ENCODE measurements at regions not wholly inside any gene's neighbourhood (a gene's known extent, or its start where the extent isn't known, plus 50 kb on each side); places are given as distances from the start of the nearest gene placed in this dataset.

DNA sequence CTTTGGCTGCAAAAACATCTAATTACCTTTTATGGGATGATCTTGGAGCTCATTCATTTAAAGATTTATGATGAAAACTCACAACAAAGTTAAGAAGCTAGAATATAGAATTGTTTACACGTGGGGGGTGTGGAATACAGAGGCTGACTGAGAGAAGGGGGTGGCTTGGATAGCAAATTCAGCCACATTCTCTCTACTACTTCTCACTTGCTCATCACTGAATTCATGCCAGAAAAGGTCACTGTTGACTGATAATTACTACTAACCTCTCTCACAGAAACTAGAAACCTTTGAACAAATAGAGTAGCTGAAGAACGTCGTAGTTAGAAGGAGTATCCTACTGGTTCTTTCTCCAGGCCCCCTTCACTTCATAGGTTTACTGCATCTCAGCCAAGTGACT, 808.2 kb downstream of the BRINP1 start:
- no peak for TF ChIP-seq POLR2A (IDR thresholded peaks at IDR 0.05)
- TF ChIP-seq, protein P1, sequence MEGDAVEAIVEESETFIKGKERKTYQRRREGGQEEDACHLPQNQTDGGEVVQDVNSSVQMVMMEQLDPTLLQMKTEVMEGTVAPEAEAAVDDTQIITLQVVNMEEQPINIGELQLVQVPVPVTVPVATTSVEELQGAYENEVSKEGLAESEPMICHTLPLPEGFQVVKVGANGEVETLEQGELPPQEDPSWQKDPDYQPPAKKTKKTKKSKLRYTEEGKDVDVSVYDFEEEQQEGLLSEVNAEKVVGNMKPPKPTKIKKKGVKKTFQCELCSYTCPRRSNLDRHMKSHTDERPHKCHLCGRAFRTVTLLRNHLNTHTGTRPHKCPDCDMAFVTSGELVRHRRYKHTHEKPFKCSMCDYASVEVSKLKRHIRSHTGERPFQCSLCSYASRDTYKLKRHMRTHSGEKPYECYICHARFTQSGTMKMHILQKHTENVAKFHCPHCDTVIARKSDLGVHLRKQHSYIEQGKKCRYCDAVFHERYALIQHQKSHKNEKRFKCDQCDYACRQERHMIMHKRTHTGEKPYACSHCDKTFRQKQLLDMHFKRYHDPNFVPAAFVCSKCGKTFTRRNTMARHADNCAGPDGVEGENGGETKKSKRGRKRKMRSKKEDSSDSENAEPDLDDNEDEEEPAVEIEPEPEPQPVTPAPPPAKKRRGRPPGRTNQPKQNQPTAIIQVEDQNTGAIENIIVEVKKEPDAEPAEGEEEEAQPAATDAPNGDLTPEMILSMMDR (IDR thresholded peaks at IDR 0.05) = no peak
- intact Hi-C loops (cut with DNase I) = no loop called here
- Histone ChIP-seq H3K27me3 (no peaks in the 10 kb centered on the region), H3K9me3 (no peaks in the 10 kb centered on the region), H3K36me3 (no peaks in the 10 kb centered on the region), H3K4me1 (no peaks in the 10 kb centered on the region), H3K27ac (no peak overlapping the region), H3K4me3 (no peak overlapping the region)
- 49 to 51% methylated on average over 3 of the region's 3 CpGs for WGBS, 2 donors
- no peak for DNase-seq

DNA sequence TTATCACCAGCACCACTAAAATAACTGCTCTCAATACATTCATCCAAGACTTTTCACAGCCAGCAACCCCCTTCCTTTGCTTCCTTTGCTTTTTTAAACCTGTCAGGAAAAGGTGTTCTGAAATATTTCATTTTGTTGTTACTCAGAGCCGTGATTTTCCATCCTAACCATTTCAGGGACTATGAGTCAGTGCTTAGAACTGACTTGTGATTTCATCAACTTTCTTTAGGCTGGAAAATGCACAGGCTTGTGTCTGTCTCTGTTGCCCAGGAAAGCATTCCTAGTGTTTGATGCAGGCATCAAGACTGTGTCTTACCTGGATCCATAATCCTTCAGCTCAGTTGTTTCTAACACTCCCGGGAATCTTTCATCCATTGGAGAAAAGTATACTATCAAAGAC, 805.6 kb downstream of the BRINP1 start:
- DNase-seq = no peak
- WGBS, 2 donors = 46 to 52% methylated on average over 2 of the region's 2 CpGs
- no peak overlapping the region for H3K27ac ChIP-seq
- no peaks in the 10 kb centered on the region for H3K36me3 ChIP-seq
- H3K4me3 ChIP-seq = no peak overlapping the region
- intact Hi-C loops (cut with DNase I) = no loop called here
- TF ChIP-seq, protein P1 (IDR thresholded peaks at IDR 0.05) = no peak
- TF ChIP-seq POLR2A (IDR thresholded peaks at IDR 0.05) = no peak
- no peaks in the 10 kb centered on the region for H3K27me3 ChIP-seq
- H3K4me1 ChIP-seq = no peaks in the 10 kb centered on the region
- no peaks in the 10 kb centered on the region for H3K9me3 ChIP-seq

DNA sequence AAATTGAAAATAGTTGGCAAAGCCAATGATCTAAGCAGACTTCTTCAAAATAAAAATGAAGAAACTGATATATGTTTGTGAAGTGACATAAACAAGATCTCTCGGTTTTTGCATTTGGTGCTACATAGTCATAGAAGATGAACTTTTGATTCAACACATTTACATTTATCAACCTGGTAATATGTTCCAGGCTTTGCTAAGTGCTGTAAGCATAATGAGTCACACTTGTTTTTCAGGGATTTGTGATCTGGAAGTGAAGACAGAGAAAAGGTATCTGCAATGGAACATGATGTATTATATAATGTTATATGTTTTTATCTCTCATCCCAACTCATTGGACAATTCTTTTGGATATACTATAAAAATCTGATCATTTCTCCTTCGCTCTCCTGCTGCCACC, 801.4 kb downstream of the BRINP1 start:
- H3K27ac ChIP-seq = no peak overlapping the region
- H3K27me3 ChIP-seq = no peaks in the 10 kb centered on the region
- no peaks in the 10 kb centered on the region for H3K9me3 ChIP-seq
- TF ChIP-seq, protein P1 (IDR thresholded peaks at IDR 0.05) = no peak
- TF ChIP-seq POLR2A (IDR thresholded peaks at IDR 0.05) = no peak
- no peaks in the 10 kb centered on the region for H3K36me3 ChIP-seq
- intact Hi-C loops (cut with DNase I) = no loop called here
- DNase-seq = no peak
- H3K4me1 ChIP-seq = no peaks in the 10 kb centered on the region
- no peak overlapping the region for H3K4me3 ChIP-seq
- 80 to 91% methylated on average over 2 of the region's 2 CpGs for WGBS, 2 donors

DNA sequence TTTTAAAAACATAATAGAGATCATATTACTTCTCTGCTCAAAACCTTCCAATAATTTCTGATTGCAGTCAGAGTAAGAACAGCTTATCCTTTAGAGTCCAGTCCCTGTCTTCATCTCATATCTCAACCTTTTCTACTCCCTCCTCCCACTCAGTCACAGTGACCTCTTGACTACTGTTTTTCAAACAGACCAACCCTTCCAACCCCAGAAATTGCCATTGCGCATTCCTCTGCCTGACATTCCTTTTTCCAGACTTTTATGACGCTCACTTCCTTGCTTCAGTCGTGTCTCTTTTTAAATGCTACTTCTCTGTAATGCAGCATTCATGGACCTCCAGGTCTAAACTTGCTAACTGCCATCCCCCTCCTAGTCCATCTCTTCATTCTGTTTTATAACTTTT, 800.5 kb downstream of the BRINP1 start:
- no peak for DNase-seq
- H3K36me3 ChIP-seq = no peaks in the 10 kb centered on the region
- TF ChIP-seq, protein P1 (IDR thresholded peaks at IDR 0.05) = no peak
- no peak for TF ChIP-seq POLR2A (IDR thresholded peaks at IDR 0.05)
- H3K27ac ChIP-seq = no peak overlapping the region
- WGBS, 2 donors = 65 to 66% methylated on average over 3 of the region's 3 CpGs
- intact Hi-C loops (cut with DNase I) = no loop called here
- no peak overlapping the region for H3K4me3 ChIP-seq
- H3K27me3 ChIP-seq = no peaks in the 10 kb centered on the region
- no peaks in the 10 kb centered on the region for H3K9me3 ChIP-seq
- H3K4me1 ChIP-seq = no peaks in the 10 kb centered on the region

DNA sequence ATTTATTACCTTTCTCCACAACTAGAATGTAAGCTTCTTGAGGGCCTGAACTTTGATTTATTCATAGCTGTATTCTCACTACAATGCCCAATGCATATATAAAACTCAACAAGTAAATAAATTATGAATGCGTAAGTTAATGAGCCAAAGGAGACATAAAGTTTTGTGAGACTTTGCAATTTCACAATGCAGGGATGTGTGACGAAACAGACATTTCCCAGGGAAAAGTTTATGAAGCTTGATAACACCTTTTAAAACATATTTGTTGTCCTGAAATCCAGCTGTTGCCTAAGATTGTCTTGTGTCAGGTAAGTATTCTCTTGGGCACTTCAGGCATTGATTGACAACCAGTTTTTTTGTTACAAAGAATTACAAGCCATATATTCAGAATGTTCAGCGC, 800.1 kb downstream of the BRINP1 start:
- TF ChIP-seq, protein P1 (IDR thresholded peaks at IDR 0.05) = no peak
- no peak for TF ChIP-seq POLR2A (IDR thresholded peaks at IDR 0.05)
- H3K4me3 ChIP-seq = no peak overlapping the region
- H3K4me1 ChIP-seq = no peaks in the 10 kb centered on the region
- no peaks in the 10 kb centered on the region for H3K9me3 ChIP-seq
- H3K36me3 ChIP-seq = no peaks in the 10 kb centered on the region
- H3K27me3 ChIP-seq = no peaks in the 10 kb centered on the region
- DNase-seq = no peak
- H3K27ac ChIP-seq = no peak overlapping the region
- WGBS, 2 donors = 88 to 93% methylated on average over 3 of the region's 3 CpGs
- intact Hi-C loops (cut with DNase I) = no loop called here
